ENCODE measurements at regions not wholly inside any gene's neighbourhood (a gene's known extent, or its start where the extent isn't known, plus 50 kb on each side); places are given as distances from the start of the nearest gene placed in this dataset.

DNA sequence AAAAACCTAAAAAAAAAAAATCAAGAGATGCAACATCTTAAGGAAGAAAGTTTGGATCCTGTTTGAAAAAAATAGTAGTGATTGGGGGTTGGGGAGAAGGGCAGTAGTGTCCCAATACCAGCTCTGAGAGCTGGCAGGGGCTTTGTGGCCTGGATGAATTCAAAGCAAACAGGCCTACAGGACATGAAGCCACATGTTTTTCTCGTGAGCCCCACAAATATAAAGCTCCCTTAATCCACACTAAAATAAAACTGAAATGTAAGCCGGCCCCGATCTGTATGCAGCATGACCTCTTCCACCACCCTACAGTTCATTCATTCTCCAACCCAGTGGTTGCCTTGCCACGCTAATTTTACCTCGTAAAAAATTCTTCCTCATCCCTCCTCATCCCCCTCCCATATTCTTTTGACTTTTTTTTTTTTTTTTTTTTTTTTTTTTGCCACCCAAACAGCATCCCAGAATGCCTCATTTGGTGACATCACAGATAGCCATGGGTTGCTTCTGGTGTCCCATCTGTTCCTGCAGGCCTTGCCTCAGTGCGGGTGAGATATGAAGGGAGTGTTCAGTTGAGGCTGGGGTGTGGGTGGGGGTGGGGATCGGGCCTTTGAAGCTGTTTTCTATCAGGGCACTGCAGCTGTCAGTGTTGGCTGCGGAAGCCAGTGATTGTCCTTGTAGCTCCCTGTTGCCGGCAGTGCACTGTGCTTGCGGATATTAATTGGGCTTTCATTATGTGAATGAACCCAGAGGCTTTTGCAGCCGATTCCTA lies 81.6 kb upstream of the NFIB start:
- TF ChIP-seq, protein P1, sequence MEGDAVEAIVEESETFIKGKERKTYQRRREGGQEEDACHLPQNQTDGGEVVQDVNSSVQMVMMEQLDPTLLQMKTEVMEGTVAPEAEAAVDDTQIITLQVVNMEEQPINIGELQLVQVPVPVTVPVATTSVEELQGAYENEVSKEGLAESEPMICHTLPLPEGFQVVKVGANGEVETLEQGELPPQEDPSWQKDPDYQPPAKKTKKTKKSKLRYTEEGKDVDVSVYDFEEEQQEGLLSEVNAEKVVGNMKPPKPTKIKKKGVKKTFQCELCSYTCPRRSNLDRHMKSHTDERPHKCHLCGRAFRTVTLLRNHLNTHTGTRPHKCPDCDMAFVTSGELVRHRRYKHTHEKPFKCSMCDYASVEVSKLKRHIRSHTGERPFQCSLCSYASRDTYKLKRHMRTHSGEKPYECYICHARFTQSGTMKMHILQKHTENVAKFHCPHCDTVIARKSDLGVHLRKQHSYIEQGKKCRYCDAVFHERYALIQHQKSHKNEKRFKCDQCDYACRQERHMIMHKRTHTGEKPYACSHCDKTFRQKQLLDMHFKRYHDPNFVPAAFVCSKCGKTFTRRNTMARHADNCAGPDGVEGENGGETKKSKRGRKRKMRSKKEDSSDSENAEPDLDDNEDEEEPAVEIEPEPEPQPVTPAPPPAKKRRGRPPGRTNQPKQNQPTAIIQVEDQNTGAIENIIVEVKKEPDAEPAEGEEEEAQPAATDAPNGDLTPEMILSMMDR (IDR thresholded peaks at IDR 0.05) = no peak
- TF ChIP-seq POLR2A (IDR thresholded peaks at IDR 0.05) = no peak
